ENCODE measurements at regions not wholly inside any gene's neighbourhood (a gene's known extent, or its start where the extent isn't known, plus 50 kb on each side); places are given as distances from the start of the nearest gene placed in this dataset.

DNA sequence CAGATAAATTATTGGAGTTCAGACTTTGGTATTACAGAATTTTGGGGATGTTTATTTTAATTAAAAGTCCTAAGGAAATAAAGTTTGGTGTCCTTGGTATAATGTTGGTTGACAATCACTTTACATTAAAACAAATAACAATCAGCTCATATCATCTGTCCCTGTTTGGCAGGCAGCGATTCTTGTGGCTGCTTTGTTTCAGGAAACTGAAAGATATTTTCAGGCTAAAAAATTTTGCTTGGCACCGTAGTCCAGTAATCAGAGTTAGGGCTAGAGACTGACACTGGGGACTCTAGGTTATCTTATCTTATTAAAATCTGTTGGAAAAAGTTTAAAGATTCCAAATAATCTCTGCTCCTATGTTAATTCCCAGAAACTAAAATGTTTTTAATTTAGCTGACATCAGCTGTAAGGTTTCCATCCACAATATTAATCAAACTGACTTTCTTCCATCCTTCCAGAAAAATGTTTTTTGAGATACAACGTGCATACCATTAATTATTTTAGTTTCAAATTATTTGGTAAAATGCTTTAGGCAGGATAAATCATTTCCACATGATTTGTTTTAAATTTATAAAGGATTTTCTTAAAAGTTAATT is 97.6 kb downstream of the ZIC5 start:
- TF ChIP-seq, protein P1, sequence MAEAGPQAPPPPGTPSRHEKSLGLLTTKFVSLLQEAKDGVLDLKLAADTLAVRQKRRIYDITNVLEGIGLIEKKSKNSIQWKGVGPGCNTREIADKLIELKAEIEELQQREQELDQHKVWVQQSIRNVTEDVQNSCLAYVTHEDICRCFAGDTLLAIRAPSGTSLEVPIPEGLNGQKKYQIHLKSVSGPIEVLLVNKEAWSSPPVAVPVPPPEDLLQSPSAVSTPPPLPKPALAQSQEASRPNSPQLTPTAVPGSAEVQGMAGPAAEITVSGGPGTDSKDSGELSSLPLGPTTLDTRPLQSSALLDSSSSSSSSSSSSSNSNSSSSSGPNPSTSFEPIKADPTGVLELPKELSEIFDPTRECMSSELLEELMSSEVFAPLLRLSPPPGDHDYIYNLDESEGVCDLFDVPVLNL (CRISPR knock-in tag; IDR thresholded peaks at IDR 0.05; ENCODE audit: borderline replicate concordance, low read depth), result no peak
- TF ChIP-seq, protein P2, sequence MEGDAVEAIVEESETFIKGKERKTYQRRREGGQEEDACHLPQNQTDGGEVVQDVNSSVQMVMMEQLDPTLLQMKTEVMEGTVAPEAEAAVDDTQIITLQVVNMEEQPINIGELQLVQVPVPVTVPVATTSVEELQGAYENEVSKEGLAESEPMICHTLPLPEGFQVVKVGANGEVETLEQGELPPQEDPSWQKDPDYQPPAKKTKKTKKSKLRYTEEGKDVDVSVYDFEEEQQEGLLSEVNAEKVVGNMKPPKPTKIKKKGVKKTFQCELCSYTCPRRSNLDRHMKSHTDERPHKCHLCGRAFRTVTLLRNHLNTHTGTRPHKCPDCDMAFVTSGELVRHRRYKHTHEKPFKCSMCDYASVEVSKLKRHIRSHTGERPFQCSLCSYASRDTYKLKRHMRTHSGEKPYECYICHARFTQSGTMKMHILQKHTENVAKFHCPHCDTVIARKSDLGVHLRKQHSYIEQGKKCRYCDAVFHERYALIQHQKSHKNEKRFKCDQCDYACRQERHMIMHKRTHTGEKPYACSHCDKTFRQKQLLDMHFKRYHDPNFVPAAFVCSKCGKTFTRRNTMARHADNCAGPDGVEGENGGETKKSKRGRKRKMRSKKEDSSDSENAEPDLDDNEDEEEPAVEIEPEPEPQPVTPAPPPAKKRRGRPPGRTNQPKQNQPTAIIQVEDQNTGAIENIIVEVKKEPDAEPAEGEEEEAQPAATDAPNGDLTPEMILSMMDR (IDR thresholded peaks at IDR 0.05), result no peak
- TF ChIP-seq, protein P3, sequence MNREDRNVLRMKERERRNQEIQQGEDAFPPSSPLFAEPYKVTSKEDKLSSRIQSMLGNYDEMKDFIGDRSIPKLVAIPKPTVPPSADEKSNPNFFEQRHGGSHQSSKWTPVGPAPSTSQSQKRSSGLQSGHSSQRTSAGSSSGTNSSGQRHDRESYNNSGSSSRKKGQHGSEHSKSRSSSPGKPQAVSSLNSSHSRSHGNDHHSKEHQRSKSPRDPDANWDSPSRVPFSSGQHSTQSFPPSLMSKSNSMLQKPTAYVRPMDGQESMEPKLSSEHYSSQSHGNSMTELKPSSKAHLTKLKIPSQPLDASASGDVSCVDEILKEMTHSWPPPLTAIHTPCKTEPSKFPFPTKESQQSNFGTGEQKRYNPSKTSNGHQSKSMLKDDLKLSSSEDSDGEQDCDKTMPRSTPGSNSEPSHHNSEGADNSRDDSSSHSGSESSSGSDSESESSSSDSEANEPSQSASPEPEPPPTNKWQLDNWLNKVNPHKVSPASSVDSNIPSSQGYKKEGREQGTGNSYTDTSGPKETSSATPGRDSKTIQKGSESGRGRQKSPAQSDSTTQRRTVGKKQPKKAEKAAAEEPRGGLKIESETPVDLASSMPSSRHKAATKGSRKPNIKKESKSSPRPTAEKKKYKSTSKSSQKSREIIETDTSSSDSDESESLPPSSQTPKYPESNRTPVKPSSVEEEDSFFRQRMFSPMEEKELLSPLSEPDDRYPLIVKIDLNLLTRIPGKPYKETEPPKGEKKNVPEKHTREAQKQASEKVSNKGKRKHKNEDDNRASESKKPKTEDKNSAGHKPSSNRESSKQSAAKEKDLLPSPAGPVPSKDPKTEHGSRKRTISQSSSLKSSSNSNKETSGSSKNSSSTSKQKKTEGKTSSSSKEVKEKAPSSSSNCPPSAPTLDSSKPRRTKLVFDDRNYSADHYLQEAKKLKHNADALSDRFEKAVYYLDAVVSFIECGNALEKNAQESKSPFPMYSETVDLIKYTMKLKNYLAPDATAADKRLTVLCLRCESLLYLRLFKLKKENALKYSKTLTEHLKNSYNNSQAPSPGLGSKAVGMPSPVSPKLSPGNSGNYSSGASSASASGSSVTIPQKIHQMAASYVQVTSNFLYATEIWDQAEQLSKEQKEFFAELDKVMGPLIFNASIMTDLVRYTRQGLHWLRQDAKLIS (CRISPR knock-in tag; IDR thresholded peaks at IDR 0.05; ENCODE audit: borderline replicate concordance), result no peak
